ENCODE measurements at regions not wholly inside any gene's neighbourhood (a gene's known extent, or its start where the extent isn't known, plus 50 kb on each side); places are given as distances from the start of the nearest gene placed in this dataset.

DNA sequence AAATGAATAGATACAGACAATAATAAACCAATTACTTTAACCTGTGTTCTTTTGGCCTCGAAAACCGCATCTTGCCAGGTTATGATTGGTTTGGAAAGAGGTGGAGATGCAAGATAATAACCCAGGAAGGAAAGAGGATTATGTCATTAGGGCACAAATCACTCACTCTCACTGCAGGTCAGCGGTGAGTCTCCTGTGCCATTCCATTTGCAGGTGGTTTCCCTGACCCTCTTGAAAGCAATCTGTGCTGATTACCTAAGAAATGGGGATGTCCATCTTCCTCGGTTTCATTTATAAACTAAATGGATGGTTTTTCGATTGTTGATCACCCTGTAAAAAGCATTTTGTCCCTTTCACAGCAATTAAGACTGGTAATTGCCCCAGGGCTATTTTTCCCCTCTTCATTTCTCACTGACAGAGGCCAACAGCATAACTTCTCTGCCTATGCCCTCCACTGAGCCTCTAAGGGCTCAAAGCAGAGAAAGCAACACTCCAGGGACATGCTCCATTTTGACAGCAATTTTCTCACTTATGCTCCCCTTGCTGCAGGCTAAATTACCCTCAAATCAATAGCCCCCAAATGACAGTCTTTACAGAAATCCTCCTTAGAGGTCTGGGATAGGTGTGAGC is 257.5 kb downstream of the IPMK start:
- DNase-seq (ENCODE audit: low spot score) = no peak
- H3K36me3 Mint-ChIP-seq (ENCODE audit: low read depth, unreplicated experiment) = no peaks in the 10 kb centered on the region
- H3K27me3 Mint-ChIP-seq (ENCODE audit: unreplicated experiment) = no peaks in the 10 kb centered on the region
- no peaks in the 10 kb centered on the region for H3K4me1 Mint-ChIP-seq (ENCODE audit: unreplicated experiment)
- TF ChIP-seq, protein P1, sequence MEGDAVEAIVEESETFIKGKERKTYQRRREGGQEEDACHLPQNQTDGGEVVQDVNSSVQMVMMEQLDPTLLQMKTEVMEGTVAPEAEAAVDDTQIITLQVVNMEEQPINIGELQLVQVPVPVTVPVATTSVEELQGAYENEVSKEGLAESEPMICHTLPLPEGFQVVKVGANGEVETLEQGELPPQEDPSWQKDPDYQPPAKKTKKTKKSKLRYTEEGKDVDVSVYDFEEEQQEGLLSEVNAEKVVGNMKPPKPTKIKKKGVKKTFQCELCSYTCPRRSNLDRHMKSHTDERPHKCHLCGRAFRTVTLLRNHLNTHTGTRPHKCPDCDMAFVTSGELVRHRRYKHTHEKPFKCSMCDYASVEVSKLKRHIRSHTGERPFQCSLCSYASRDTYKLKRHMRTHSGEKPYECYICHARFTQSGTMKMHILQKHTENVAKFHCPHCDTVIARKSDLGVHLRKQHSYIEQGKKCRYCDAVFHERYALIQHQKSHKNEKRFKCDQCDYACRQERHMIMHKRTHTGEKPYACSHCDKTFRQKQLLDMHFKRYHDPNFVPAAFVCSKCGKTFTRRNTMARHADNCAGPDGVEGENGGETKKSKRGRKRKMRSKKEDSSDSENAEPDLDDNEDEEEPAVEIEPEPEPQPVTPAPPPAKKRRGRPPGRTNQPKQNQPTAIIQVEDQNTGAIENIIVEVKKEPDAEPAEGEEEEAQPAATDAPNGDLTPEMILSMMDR (IDR thresholded peaks at IDR 0.05; ENCODE audit: unreplicated experiment) = no peak
- H3K27ac Mint-ChIP-seq (ENCODE audit: unreplicated experiment) = no peak overlapping the region
- H3K9me3 Mint-ChIP-seq (ENCODE audit: unreplicated experiment) = no peaks in the 10 kb centered on the region
- no peak overlapping the region for H3K4me3 Mint-ChIP-seq (ENCODE audit: unreplicated experiment)

DNA sequence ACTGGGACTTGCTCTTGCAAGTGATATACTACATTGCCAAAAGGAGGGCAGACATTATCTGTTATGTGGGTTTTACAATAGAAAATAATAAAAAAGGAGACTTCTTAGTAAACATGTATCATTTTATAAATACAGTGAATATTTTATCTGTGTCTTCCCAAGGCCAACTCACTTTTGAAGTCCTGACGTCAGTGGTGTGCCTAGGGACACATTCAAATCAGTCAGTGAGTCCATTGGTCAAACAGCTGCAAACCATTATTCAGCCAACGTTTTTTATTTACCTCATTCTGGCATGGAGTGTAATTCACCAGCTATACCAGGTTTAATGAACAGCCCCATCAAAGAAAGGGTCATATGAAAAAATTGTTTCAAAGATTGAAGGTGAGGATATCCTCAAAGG is 263.7 kb downstream of the IPMK start:
- TF ChIP-seq, protein P1 (IDR thresholded peaks at IDR 0.05; ENCODE audit: unreplicated experiment) = no peak
- Mint-ChIP-seq H3K27me3 (ENCODE audit: unreplicated experiment) (no peaks in the 10 kb centered on the region), H3K36me3 (ENCODE audit: low read depth, unreplicated experiment) (no peaks in the 10 kb centered on the region), H3K9me3 (ENCODE audit: unreplicated experiment) (no peaks in the 10 kb centered on the region), H3K4me1 (ENCODE audit: unreplicated experiment) (no peaks in the 10 kb centered on the region), H3K4me3 (ENCODE audit: unreplicated experiment) (no peak overlapping the region), H3K27ac (ENCODE audit: unreplicated experiment) (no peak overlapping the region)
- DNase-seq (ENCODE audit: low spot score) = no peak

DNA sequence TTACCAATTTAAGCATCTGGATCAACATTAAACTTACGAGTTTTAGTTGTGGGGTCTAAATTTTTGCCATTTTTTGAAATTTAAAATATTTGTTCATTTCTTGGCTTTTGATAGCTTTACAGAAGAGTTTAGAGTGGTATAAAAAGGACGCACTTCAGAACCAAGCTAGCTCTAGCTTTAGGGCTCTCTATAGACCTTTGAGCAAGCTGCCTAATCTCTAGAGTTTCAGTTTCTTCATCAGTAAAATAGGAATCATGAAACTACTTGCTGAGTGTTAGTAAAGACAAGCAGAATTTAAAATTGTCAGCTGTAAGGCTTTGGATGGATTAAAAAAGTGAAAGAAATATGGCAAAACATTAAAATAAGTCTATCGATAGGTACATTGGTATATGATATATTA is 266.5 kb downstream of the IPMK start:
- no peak overlapping the region for H3K27ac Mint-ChIP-seq (ENCODE audit: unreplicated experiment)
- H3K27me3 Mint-ChIP-seq (ENCODE audit: unreplicated experiment) = peaks cover 2% of the 10 kb centered on the region
- H3K4me1 Mint-ChIP-seq (ENCODE audit: unreplicated experiment) = no peaks in the 10 kb centered on the region
- H3K4me3 Mint-ChIP-seq (ENCODE audit: unreplicated experiment) = no peak overlapping the region
- TF ChIP-seq, protein P1 (IDR thresholded peaks at IDR 0.05; ENCODE audit: unreplicated experiment) = no peak
- no peak for DNase-seq (ENCODE audit: low spot score)
- H3K9me3 Mint-ChIP-seq (ENCODE audit: unreplicated experiment) = no peaks in the 10 kb centered on the region
- no peaks in the 10 kb centered on the region for H3K36me3 Mint-ChIP-seq (ENCODE audit: low read depth, unreplicated experiment)

DNA sequence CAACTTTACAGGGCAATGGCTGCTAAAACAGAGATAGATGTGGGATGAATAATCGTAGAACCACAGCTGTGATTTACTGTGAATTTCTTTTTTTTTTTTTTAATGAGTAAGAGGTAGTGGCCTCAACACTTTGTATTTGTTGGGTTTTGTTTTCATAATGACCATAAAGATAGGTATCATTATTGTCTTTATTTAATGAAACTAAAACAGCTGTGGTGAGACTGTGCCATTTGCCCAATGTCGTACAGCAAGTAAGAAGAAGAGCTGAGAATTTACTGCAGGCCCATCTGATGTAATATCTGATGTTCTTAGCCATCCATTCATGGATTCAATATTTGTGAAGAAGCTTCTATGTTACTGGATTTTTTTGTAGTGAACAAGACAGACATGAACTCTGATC is 271.2 kb downstream of the IPMK start:
- Mint-ChIP-seq H3K27ac (ENCODE audit: unreplicated experiment) (no peak overlapping the region), H3K27me3 (ENCODE audit: unreplicated experiment) (peaks cover 2% of the 10 kb centered on the region), H3K9me3 (ENCODE audit: unreplicated experiment) (no peaks in the 10 kb centered on the region), H3K4me1 (ENCODE audit: unreplicated experiment) (no peaks in the 10 kb centered on the region), H3K4me3 (ENCODE audit: unreplicated experiment) (no peak overlapping the region), H3K36me3 (ENCODE audit: low read depth, unreplicated experiment) (no peaks in the 10 kb centered on the region)
- TF ChIP-seq, protein P1 (IDR thresholded peaks at IDR 0.05; ENCODE audit: unreplicated experiment) = no peak
- no peak for DNase-seq (ENCODE audit: low spot score)

DNA sequence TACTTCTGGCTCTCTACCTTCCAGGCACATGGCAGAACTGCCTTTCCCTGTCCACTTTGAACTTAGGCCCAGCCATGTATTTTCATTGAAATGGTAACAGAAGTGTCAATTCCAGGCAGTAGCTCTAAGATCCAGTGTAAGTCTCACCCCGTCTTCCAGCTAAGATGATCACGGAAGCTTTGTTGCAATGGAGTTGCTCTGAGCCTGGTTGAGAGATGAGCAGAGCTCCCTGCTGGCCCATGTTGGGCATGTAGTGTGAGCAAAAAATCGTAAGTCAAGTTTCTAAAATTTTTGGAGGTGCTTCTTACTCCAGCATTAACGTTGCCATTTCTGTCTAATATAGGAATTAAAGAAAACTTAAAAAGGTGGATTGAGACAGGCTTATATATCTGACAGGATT is 274.4 kb downstream of the IPMK start:
- H3K27ac Mint-ChIP-seq (ENCODE audit: unreplicated experiment) = no peak overlapping the region
- no peaks in the 10 kb centered on the region for H3K36me3 Mint-ChIP-seq (ENCODE audit: low read depth, unreplicated experiment)
- no peaks in the 10 kb centered on the region for H3K9me3 Mint-ChIP-seq (ENCODE audit: unreplicated experiment)
- H3K4me1 Mint-ChIP-seq (ENCODE audit: unreplicated experiment) = no peaks in the 10 kb centered on the region
- H3K27me3 Mint-ChIP-seq (ENCODE audit: unreplicated experiment) = peaks cover 2% of the 10 kb centered on the region
- TF ChIP-seq, protein P1 (IDR thresholded peaks at IDR 0.05; ENCODE audit: unreplicated experiment) = no peak
- no peak overlapping the region for H3K4me3 Mint-ChIP-seq (ENCODE audit: unreplicated experiment)
- no peak for DNase-seq (ENCODE audit: low spot score)

Data from endothelial cell (in vitro differentiated cells).